ENCODE measurements at regions not wholly inside any gene's neighbourhood (a gene's known extent, or its start where the extent isn't known, plus 50 kb on each side); places are given as distances from the start of the nearest gene placed in this dataset.

DNA sequence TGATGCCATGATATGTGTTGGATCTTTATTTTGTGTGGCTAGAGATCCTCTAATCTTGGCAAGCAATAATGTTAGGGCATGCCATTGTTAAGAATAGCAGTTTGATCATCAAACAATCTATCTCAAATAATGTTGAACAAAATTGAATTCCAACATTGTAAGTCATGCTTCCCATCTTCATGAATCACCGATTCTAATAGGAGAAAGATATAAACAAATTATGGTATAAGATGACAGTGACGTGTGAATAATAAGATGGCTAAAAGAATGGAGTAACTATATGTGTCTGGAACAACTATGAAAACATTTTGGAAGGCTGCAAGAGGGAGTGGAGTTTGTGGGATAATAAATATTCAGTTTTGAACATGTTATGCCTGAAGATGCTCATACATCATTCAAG is 208.4 kb downstream of the DTHD1 start:
- Histone ChIP-seq H3K4me1 (replicated peaks in 1 of 2) (no peaks in the 10 kb centered on the region), H3K27me3 (no peaks in the 10 kb centered on the region)
- 57 to 79% (median 69%) methylated on average over 2 of the region's 2 CpGs for WGBS, 4 donors

GRCh38 chr4:36492041-36492440 is 210.6 kb downstream of the DTHD1 start:
- 16 to 36% (median 28%) methylated on average over 1 of the region's 1 CpG for WGBS, 4 donors
- Histone ChIP-seq H3K9me3 (replicated peaks in 1 of 3) (no peaks in the 10 kb centered on the region), H3K27ac (no peak overlapping the region), H3K36me3 (replicated peaks in 1 of 2) (no peaks in the 10 kb centered on the region), H3K4me1 (replicated peaks in 1 of 2) (no peaks in the 10 kb centered on the region), H3K4me3 (no peak overlapping the region), H3K27me3 (no peaks in the 10 kb centered on the region)
- intact Hi-C loops (cut with DNase I) = no loop called here
- no peak for TF ChIP-seq CTCF (IDR thresholded peaks at IDR 0.05)
- no peak for TF ChIP-seq POLR2A (IDR thresholded peaks at IDR 0.05)
- DNase-seq = no peak

More for the DNA sequence above, 208.4 kb downstream of the DTHD1 start:
- intact Hi-C loops (cut with DNase I) = no loop called here
- H3K36me3 ChIP-seq (replicated peaks in 1 of 2) = no peaks in the 10 kb centered on the region
- no peak for TF ChIP-seq CTCF (IDR thresholded peaks at IDR 0.05)
- no peak for TF ChIP-seq POLR2A (IDR thresholded peaks at IDR 0.05)
- H3K27ac ChIP-seq = no peak overlapping the region
- DNase-seq = no peak
- no peaks in the 10 kb centered on the region for H3K9me3 ChIP-seq (replicated peaks in 1 of 3)
- H3K4me3 ChIP-seq = no peak overlapping the region

GRCh38 chr4:36492590-36492989 is 211.2 kb downstream of the DTHD1 start:
- Histone ChIP-seq H3K4me3 (no peak overlapping the region), H3K27me3 (no peaks in the 10 kb centered on the region), H3K4me1 (replicated peaks in 1 of 2) (no peaks in the 10 kb centered on the region), H3K36me3 (replicated peaks in 1 of 2) (no peaks in the 10 kb centered on the region), H3K27ac (no peak overlapping the region), H3K9me3 (replicated peaks in 1 of 3) (no peaks in the 10 kb centered on the region)
- 82 to 95% (median 93%) methylated on average over 1 of the region's 1 CpG for WGBS, 4 donors
- no peak for TF ChIP-seq CTCF (IDR thresholded peaks at IDR 0.05)
- intact Hi-C loops (cut with DNase I) = no loop called here
- DNase-seq = no peak

GRCh38 chr4:36493251-36493650 is 211.8 kb downstream of the DTHD1 start:
- Histone ChIP-seq H3K36me3 (replicated peaks in 1 of 2) (no peaks in the 10 kb centered on the region), H3K4me3 (no peak overlapping the region), H3K27me3 (no peaks in the 10 kb centered on the region), H3K9me3 (replicated peaks in 1 of 3) (no peaks in the 10 kb centered on the region), H3K27ac (no peak overlapping the region), H3K4me1 (replicated peaks in 1 of 2) (no peaks in the 10 kb centered on the region)
- no peak for DNase-seq
- TF ChIP-seq CTCF (IDR thresholded peaks at IDR 0.05) (no peak), POLR2A (IDR thresholded peaks at IDR 0.05) (no peak)
- WGBS, 4 donors = 67 to 79% (median 76%) methylated on average over 1 of the region's 1 CpG
- intact Hi-C loops (cut with DNase I) = no loop called here
